ENCODE measurements at regions not wholly inside any gene's neighbourhood (a gene's known extent, or its start where the extent isn't known, plus 50 kb on each side); places are given as distances from the start of the nearest gene placed in this dataset.

DNA sequence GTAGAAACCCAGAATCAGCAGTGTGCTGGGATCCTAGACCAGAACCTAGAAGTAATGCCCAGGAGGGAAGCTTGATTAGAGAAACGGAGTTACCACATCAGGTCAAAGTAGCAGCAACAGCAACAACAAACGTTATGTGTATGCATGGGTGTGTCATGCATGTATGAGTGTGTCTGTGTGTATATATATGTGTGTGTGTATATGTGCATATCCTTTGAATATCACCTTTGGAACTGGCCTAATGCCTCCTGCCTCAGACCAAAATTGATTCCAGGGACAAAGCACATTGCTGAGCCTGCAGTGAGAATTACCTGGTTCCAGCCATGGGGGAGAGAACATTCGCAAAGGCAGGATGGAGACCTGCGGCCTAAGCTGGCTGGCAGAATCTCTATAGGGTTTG, 55.9 kb downstream of the MAP10 start:
- Histone ChIP-seq H3K4me2 (no peak overlapping the region), H3K27me3 (ENCODE audit: insufficient read depth) (no peaks in the 10 kb centered on the region), H3K9me3 (no peaks in the 10 kb centered on the region), H2AFZ (ENCODE audit: low read depth) (no peak overlapping the region), H3K9ac (no peak overlapping the region), H3K4me1 (ENCODE audit: control insufficient read depth in 1 of 2, insufficient read depth in 2 of 2, low read depth in 1 of 2, low read length in 1 of 2) (peaks cover 0 to 8% of the 10 kb centered on the region in 2 experiments; a peak in 1 of 4 replicates), H3K4me3 (ENCODE audit: low read depth in 2 of 2, low read length in 1 of 2) (no peak overlapping the region), H3F3A (replicated peaks; ENCODE audit: insufficient read depth) (no peaks in the 10 kb centered on the region), H4K20me1 (ENCODE audit: insufficient read depth) (no peaks in the 10 kb centered on the region), H3K27ac (ENCODE audit: low read depth in 2 of 2, low read length in 1 of 2) (no peak overlapping the region), H3K79me2 (ENCODE audit: insufficient read depth) (no peaks in the 10 kb centered on the region), H3K36me3 (replicated peaks in 1 of 2; ENCODE audit: control insufficient read depth in 1 of 2, insufficient read depth in 2 of 2, low read length in 1 of 2) (no peaks in the 10 kb centered on the region), H3K9me2 (no peaks in the 10 kb centered on the region)
- POLR2A ChIA-PET, result no interaction called here
- TF ChIP-seq, protein P1, sequence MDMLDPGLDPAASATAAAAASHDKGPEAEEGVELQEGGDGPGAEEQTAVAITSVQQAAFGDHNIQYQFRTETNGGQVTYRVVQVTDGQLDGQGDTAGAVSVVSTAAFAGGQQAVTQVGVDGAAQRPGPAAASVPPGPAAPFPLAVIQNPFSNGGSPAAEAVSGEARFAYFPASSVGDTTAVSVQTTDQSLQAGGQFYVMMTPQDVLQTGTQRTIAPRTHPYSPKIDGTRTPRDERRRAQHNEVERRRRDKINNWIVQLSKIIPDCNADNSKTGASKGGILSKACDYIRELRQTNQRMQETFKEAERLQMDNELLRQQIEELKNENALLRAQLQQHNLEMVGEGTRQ (IDR thresholded peaks at IDR 0.05; ENCODE audit: borderline replicate concordance, low read depth, low read length), result no peak
- TF ChIP-seq RCOR1 (IDR thresholded peaks at IDR 0.05; ENCODE audit: low read length) (no peak), RAD21 (IDR thresholded peaks at IDR 0.05; ENCODE audit: low read length) (no peak), YY1 (IDR thresholded peaks at IDR 0.05; ENCODE audit: low read depth) (no peak), NFIC (IDR thresholded peaks at IDR 0.05; ENCODE audit: borderline replicate concordance) (no peak), EZH2phosphoT487 (IDR thresholded peaks at IDR 0.05; ENCODE audit: borderline replicate concordance, low read depth) (no peak), TAF1 (IDR thresholded peaks at IDR 0.05; ENCODE audit: borderline replicate concordance, low read depth, low read length) (no peak), SIN3A (IDR thresholded peaks at IDR 0.05; ENCODE audit: borderline replicate concordance, low read depth, low read length) (no peak)
- TF ChIP-seq, protein P2, sequence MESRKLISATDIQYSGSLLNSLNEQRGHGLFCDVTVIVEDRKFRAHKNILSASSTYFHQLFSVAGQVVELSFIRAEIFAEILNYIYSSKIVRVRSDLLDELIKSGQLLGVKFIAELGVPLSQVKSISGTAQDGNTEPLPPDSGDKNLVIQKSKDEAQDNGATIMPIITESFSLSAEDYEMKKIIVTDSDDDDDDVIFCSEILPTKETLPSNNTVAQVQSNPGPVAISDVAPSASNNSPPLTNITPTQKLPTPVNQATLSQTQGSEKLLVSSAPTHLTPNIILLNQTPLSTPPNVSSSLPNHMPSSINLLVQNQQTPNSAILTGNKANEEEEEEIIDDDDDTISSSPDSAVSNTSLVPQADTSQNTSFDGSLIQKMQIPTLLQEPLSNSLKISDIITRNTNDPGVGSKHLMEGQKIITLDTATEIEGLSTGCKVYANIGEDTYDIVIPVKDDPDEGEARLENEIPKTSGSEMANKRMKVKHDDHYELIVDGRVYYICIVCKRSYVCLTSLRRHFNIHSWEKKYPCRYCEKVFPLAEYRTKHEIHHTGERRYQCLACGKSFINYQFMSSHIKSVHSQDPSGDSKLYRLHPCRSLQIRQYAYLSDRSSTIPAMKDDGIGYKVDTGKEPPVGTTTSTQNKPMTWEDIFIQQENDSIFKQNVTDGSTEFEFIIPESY (IDR thresholded peaks at IDR 0.05; ENCODE audit: borderline replicate concordance, low read depth), result no peak
- CTCF ChIA-PET, result interaction anchor here (1.6 kb wide), 1 partner anchor 13 kb away, joined by 4 read pairs; no protein-coding TSS in a partner anchor
- no peak for DNase-seq
- 38% methylated on average over 3 of the region's 4 CpGs for WGBS (ENCODE audit: low lambda C conversion rate)

DNA sequence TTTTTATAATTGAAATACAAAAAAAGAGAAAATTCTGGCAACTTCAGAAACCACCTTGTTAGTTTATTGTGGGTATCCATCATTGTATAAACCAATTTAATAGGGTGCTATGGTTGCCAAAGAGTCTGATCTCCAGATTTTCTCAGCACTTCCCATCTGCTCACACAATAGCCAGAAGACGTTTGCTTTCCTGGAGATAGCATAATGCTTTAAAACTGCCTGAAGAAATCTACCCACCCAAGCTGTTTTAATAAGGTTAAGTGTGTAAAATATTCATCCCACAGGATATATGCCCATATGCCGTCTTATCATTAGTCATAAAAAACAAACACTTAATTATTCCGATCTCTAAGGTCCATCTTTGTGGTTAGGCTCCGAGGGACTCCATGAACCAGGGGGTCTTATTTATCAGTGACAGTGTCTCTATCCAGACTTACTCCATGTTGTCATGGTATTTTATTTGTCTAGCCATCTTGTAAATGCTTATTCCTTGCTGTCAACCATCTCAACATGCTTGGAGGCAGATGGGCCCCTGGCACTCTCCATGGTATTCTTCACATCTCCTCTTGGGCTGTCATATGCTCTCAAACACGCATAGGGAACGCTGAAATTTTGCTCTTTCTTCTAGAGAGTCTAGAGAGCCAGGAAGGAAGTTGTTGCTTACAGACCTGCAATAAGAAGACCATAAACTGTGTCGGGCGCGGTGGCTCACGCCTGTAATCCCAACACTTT, 58.5 kb downstream of the MAP10 start:
- 73% methylated on average over 10 of the region's 10 CpGs for WGBS (ENCODE audit: low lambda C conversion rate)
- DNase-seq, result no peak
- TF ChIP-seq SIN3A (IDR thresholded peaks at IDR 0.05; ENCODE audit: borderline replicate concordance, low read depth, low read length) (no peak), RFX5 (IDR thresholded peaks at IDR 0.05; ENCODE audit: low read length) (no peak), RCOR1 (IDR thresholded peaks at IDR 0.05; ENCODE audit: low read length) (no peak), MEF2A (IDR thresholded peaks at IDR 0.05; ENCODE audit: borderline replicate concordance, low read depth) (no peak), TAF1 (IDR thresholded peaks at IDR 0.05; ENCODE audit: borderline replicate concordance, low read depth, low read length) (no peak), ELF1 (IDR thresholded peaks at IDR 0.05) (no peak), RAD21 (IDR thresholded peaks at IDR 0.05; ENCODE audit: low read length) (no peak)
- TF ChIP-seq, protein P3, sequence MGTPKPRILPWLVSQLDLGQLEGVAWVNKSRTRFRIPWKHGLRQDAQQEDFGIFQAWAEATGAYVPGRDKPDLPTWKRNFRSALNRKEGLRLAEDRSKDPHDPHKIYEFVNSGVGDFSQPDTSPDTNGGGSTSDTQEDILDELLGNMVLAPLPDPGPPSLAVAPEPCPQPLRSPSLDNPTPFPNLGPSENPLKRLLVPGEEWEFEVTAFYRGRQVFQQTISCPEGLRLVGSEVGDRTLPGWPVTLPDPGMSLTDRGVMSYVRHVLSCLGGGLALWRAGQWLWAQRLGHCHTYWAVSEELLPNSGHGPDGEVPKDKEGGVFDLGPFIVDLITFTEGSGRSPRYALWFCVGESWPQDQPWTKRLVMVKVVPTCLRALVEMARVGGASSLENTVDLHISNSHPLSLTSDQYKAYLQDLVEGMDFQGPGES (IDR thresholded peaks at IDR 0.05; ENCODE audit: low read depth, low read length), result no peak
- TF ChIP-seq, protein P1 (IDR thresholded peaks at IDR 0.05; ENCODE audit: borderline replicate concordance, low read depth, low read length), result no peak
- TF ChIP-seq, protein P4, sequence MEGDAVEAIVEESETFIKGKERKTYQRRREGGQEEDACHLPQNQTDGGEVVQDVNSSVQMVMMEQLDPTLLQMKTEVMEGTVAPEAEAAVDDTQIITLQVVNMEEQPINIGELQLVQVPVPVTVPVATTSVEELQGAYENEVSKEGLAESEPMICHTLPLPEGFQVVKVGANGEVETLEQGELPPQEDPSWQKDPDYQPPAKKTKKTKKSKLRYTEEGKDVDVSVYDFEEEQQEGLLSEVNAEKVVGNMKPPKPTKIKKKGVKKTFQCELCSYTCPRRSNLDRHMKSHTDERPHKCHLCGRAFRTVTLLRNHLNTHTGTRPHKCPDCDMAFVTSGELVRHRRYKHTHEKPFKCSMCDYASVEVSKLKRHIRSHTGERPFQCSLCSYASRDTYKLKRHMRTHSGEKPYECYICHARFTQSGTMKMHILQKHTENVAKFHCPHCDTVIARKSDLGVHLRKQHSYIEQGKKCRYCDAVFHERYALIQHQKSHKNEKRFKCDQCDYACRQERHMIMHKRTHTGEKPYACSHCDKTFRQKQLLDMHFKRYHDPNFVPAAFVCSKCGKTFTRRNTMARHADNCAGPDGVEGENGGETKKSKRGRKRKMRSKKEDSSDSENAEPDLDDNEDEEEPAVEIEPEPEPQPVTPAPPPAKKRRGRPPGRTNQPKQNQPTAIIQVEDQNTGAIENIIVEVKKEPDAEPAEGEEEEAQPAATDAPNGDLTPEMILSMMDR (IDR thresholded peaks at IDR 0.05), result no peak

More for the DNA sequence above, 58.5 kb downstream of the MAP10 start:
- Histone ChIP-seq H3K4me3 (ENCODE audit: low read depth in 2 of 2, low read length in 1 of 2) (no peak overlapping the region), H3K4me2 (no peak overlapping the region), H3K79me2 (ENCODE audit: insufficient read depth) (no peaks in the 10 kb centered on the region), H3K36me3 (replicated peaks in 1 of 2; ENCODE audit: control insufficient read depth in 1 of 2, insufficient read depth in 2 of 2, low read length in 1 of 2) (no peaks in the 10 kb centered on the region), H2AFZ (ENCODE audit: low read depth) (no peak overlapping the region), H3K9ac (no peak overlapping the region), H3K9me3 (no peaks in the 10 kb centered on the region), H3F3A (replicated peaks; ENCODE audit: insufficient read depth) (no peaks in the 10 kb centered on the region), H3K9me2 (no peaks in the 10 kb centered on the region), H3K4me1 (ENCODE audit: control insufficient read depth in 1 of 2, insufficient read depth in 2 of 2, low read depth in 1 of 2, low read length in 1 of 2) (peaks cover 0 to 10% of the 10 kb centered on the region in 2 experiments; a peak in 1 of 4 replicates), H3K27ac (ENCODE audit: low read depth in 2 of 2, low read length in 1 of 2) (no peak overlapping the region), H3K27me3 (ENCODE audit: insufficient read depth) (no peaks in the 10 kb centered on the region), H4K20me1 (ENCODE audit: insufficient read depth) (no peaks in the 10 kb centered on the region)
- ChIA-PET POLR2A (no interaction called here), CTCF (no interaction called here)

Measured in SK-N-SH (cell line).